K562 (cell line): ENCODE measurements at regions not wholly inside any gene's neighbourhood (a gene's known extent, or its start where the extent isn't known, plus 50 kb on each side); places are given as distances from the start of the nearest gene placed in this dataset.

Experiments
- CAMTA2 ChIP-seq: fragments of 250-450 bp; sonication (Bioruptor Pico); conservative IDR thresholded peaks from 2 replicates; pipeline ENCODE4 v1.5.1; 2022
- EGR1 ChIP-seq: fragments of 450-650 bp; conservative IDR thresholded peaks from 2 replicates; pipeline ENCODE4 v1.6.1; 2017; ENCODE audit warnings: mild to moderate bottlenecking
- EP300 ChIP-seq: IDR thresholded peaks from 2 replicates; pipeline ENCODE4 v1.6.1; 2012; ENCODE audit warnings: low read length, improper control_type of control experiment
- FOXJ2 ChIP-seq: fragments of 200-800 bp; sonication (Bioruptor generic); IDR thresholded peaks from 2 replicates; pipeline ENCODE4 v1.6.1; 2016; ENCODE audit warnings: missing genetic modification characterization, missing compliant biosample characterization
- FOXJ3 ChIP-seq: sonication (generic); formaldehyde crosslinking; IDR thresholded peaks from 2 replicates; pipeline ENCODE4 v1.4.0; 2020; ENCODE audit warnings: mild to moderate bottlenecking, missing genetic modification reagents
- HMGN3 ChIP-seq: IDR thresholded peaks from 2 replicates; pipeline ENCODE4 v1.6.1; 2011; ENCODE audit warnings: borderline replicate concordance, low read depth, mild to moderate bottlenecking, mixed read lengths, low read length; ENCODE audit not compliant: insufficient read length; ENCODE audit errors: extremely low read depth
- HSF4 ChIP-seq: fragments of 250-450 bp; sonication (Bioruptor Pico); IDR thresholded peaks from 2 replicates; pipeline ENCODE4 v2.1.2; 2022; ENCODE audit warnings: mild to moderate bottlenecking, moderate library complexity, borderline replicate concordance
- KLF10 ChIP-seq: fragments of 250-450 bp; sonication (Bioruptor Pico); IDR thresholded peaks from 2 replicates; pipeline ENCODE4 v1.6.1; 2021; ENCODE audit warnings: matching md5 sums
- LARP7 ChIP-seq: fragments of 450-650 bp; IDR thresholded peaks from 2 replicates; pipeline ENCODE4 v1.6.1; 2016
- MCM5 ChIP-seq: fragments of 450-650 bp; IDR thresholded peaks from 2 replicates; pipeline ENCODE4 v1.6.1; 2016; ENCODE audit warnings: low read depth
- MTA1 ChIP-seq: fragments of 450-650 bp; IDR thresholded peaks from 2 replicates; pipeline ENCODE4 v1.6.1; 2017; ENCODE audit warnings: borderline replicate concordance
- MTF1 ChIP-seq: fragments of 250-450 bp; sonication (Bioruptor Pico); IDR thresholded peaks from 2 replicates; pipeline ENCODE4 v1.9.0; 2021; ENCODE audit warnings: moderate library complexity, mild to moderate bottlenecking, inconsistent platforms, borderline replicate concordance
- NFE2L1 ChIP-seq: fragments of 450-650 bp; IDR thresholded peaks from 2 replicates; pipeline ENCODE4 v1.6.1; 2016; ENCODE audit warnings: missing genetic modification characterization, low read depth, mild to moderate bottlenecking, missing compliant biosample characterization, moderate library complexity, borderline replicate concordance
- OTX1 ChIP-seq: fragments of 450-650 bp; formaldehyde crosslinking; IDR thresholded peaks from 2 replicates; pipeline ENCODE4 v1.4.0; 2022; ENCODE audit warnings: mild to moderate bottlenecking
- PHF8 ChIP-seq: fragments of 200-600 bp; sonication (generic); IDR thresholded peaks from 2 replicates; pipeline ENCODE4 v1.6.1; 2012; ENCODE audit warnings: mixed run types, mild to moderate bottlenecking, inconsistent platforms, low read length, moderate library complexity, borderline replicate concordance
- SRSF1 ChIP-seq: fragments of 200-400 bp; formaldehyde crosslinking; IDR thresholded peaks from 2 replicates; pipeline ENCODE4 v1.6.1; 2017; ENCODE audit warnings: mild to moderate bottlenecking, low read depth, low read length, moderate library complexity
- SRSF7 ChIP-seq: fragments of 200-400 bp; formaldehyde crosslinking; optimal IDR thresholded peaks from 2 replicates; pipeline ENCODE3; 2017; ENCODE audit warnings: mild to moderate bottlenecking, low read depth, low read length
- TEAD1 ChIP-seq, 2 experiments: fragments of 450-650 bp in 1 of 2; sonication (generic) in 1 of 2; formaldehyde crosslinking; IDR thresholded peaks; 2 replicates each; pipeline versions ENCODE4 v1.4.0 to v1.8.0; 2020 to 2022; ENCODE audit warnings: mild to moderate bottlenecking in 2 of 2, missing genetic modification reagents in 1 of 2
- ZNF174 ChIP-seq: fragments of 250-450 bp; sonication (Bioruptor Pico); IDR thresholded peaks from 2 replicates; pipeline ENCODE4 v1.4.0; 2020; ENCODE audit warnings: mild to moderate bottlenecking
- ZNF184 ChIP-seq: sonication (generic); formaldehyde crosslinking; IDR thresholded peaks from 2 replicates; pipeline ENCODE4 v1.5.0; 2020; ENCODE audit warnings: missing genetic modification reagents
- ZZZ3 ChIP-seq: fragments of 450-650 bp; IDR thresholded peaks from 2 replicates; pipeline ENCODE4 v1.6.1; 2016; ENCODE audit warnings: antibody characterized with exemption, mild to moderate bottlenecking, moderate library complexity
- TF ChIP-seq, protein P1 (sequence below): fragments of 250-450 bp; sonication (Bioruptor Pico); IDR thresholded peaks from 2 replicates; pipeline ENCODE4 v1.9.0; 2021; ENCODE audit warnings: mild to moderate bottlenecking, inconsistent platforms
- TF ChIP-seq, protein P2 (sequence below), 2 experiments: IDR thresholded peaks; 2 replicates each; pipeline ENCODE4 v1.6.1; 2011; ENCODE audit warnings: borderline replicate concordance in 1 of 2, control low read depth in 1 of 2, low read depth in 1 of 2, low read length in 1 of 2, mild to moderate bottlenecking in 1 of 2, mixed read lengths in 1 of 2, moderate library complexity in 1 of 2; ENCODE audit not compliant: insufficient read depth in 1 of 2, insufficient read length in 1 of 2, poor library complexity in 1 of 2, severe bottlenecking in 1 of 2; ENCODE audit errors: extremely low read depth in 1 of 2
- TF ChIP-seq, protein P3 (sequence below): fragments of 450-650 bp; formaldehyde crosslinking; IDR thresholded peaks from 2 replicates; pipeline ENCODE4 v1.4.0; 2022; ENCODE audit warnings: missing genetic modification characterization
- TF ChIP-seq, protein P4 (sequence below): fragments of 450-650 bp; IDR thresholded peaks from 2 replicates; pipeline ENCODE4 v1.6.1; 2014; ENCODE audit warnings: low read depth, mild to moderate bottlenecking, moderate library complexity, borderline replicate concordance

DNA sequence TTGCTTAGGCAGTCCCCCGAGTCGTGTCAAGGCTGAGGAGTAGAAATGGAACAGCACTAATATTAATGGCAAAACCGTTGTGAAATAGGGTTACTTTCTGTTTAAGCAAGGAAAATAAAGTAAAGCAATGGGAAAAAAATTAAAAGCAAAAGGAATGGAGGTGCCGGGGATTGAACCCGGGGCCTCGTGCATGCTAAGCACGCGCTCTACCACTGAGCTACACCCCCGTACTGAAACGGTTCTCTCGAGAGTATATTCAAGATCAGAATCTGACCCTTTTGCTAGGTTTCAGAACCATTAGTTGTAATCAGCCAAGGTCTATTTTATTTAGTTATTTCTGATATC is 85.5 kb downstream of the TRIM27 start (continued):
- TF ChIP-seq TEAD1 (CRISPR knock-in tag; IDR thresholded peaks at IDR 0.05) (peak in 1 of 2 experiments; percentile 72; a peak in 1 of 4 replicates), ZZZ3 (no peak), CAMTA2 (CRISPR knock-in tag) (no peak), KLF10 (CRISPR knock-in tag) (no peak), ZNF184 (no peak), SRSF7 (no peak), HMGN3 (no peak), NFE2L1 (tag) (no peak), FOXJ2 (tag) (peak; percentile 76; the same call in 1 of the 2 replicates), OTX1 (peak; percentile 36; the same call in 1 of the 2 replicates), FOXJ3 (CRISPR knock-in tag) (no peak), LARP7 (0 out of 2 replicates have a peak, but pooled peaks have one; percentile 0), EGR1 (peak; percentile 96), MTA1 (peak; percentile 78), ZNF174 (no peak), MCM5 (no peak), MTF1 (CRISPR knock-in tag) (no peak), HSF4 (CRISPR knock-in tag) (no peak), PHF8 (no peak), SRSF1 (no peak), EP300 (peak; percentile 61)
- TF ChIP-seq, protein P1, sequence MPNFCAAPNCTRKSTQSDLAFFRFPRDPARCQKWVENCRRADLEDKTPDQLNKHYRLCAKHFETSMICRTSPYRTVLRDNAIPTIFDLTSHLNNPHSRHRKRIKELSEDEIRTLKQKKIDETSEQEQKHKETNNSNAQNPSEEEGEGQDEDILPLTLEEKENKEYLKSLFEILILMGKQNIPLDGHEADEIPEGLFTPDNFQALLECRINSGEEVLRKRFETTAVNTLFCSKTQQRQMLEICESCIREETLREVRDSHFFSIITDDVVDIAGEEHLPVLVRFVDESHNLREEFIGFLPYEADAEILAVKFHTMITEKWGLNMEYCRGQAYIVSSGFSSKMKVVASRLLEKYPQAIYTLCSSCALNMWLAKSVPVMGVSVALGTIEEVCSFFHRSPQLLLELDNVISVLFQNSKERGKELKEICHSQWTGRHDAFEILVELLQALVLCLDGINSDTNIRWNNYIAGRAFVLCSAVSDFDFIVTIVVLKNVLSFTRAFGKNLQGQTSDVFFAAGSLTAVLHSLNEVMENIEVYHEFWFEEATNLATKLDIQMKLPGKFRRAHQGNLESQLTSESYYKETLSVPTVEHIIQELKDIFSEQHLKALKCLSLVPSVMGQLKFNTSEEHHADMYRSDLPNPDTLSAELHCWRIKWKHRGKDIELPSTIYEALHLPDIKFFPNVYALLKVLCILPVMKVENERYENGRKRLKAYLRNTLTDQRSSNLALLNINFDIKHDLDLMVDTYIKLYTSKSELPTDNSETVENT (CRISPR knock-in tag) = no peak
- TF ChIP-seq, protein P2, sequence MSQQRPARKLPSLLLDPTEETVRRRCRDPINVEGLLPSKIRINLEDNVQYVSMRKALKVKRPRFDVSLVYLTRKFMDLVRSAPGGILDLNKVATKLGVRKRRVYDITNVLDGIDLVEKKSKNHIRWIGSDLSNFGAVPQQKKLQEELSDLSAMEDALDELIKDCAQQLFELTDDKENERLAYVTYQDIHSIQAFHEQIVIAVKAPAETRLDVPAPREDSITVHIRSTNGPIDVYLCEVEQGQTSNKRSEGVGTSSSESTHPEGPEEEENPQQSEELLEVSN (IDR thresholded peaks at IDR 0.05; ENCODE audit: borderline replicate concordance in 1 of 2, extremely low read depth in 1 of 2, insufficient read depth in 1 of 2, insufficient read length in 1 of 2, low read depth in 1 of 2, low read length in 1 of 2, poor library complexity in 1 of 2, severe bottlenecking in 1 of 2) = peak in 1 of 2 experiments; percentile 83
- TF ChIP-seq, protein P3, sequence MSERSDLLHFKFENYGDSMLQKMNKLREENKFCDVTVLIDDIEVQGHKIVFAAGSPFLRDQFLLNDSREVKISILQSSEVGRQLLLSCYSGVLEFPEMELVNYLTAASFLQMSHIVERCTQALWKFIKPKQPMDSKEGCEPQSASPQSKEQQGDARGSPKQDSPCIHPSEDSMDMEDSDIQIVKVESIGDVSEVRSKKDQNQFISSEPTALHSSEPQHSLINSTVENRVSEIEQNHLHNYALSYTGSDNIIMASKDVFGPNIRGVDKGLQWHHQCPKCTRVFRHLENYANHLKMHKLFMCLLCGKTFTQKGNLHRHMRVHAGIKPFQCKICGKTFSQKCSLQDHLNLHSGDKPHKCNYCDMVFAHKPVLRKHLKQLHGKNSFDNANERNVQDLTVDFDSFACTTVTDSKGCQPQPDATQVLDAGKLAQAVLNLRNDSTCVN (CRISPR knock-in tag) = peak; percentile 40; the same call in 1 of the 2 replicates
- TF ChIP-seq, protein P4, sequence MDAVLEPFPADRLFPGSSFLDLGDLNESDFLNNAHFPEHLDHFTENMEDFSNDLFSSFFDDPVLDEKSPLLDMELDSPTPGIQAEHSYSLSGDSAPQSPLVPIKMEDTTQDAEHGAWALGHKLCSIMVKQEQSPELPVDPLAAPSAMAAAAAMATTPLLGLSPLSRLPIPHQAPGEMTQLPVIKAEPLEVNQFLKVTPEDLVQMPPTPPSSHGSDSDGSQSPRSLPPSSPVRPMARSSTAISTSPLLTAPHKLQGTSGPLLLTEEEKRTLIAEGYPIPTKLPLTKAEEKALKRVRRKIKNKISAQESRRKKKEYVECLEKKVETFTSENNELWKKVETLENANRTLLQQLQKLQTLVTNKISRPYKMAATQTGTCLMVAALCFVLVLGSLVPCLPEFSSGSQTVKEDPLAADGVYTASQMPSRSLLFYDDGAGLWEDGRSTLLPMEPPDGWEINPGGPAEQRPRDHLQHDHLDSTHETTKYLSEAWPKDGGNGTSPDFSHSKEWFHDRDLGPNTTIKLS = no peak
